ENCODE measurements at regions not wholly inside any gene's neighbourhood (a gene's known extent, or its start where the extent isn't known, plus 50 kb on each side); places are given as distances from the start of the nearest gene placed in this dataset.

GRCh38 chr13:55627221-55627620 is 1513.5 kb upstream of the PRR20A start:
- Histone ChIP-seq H3K36me3 (no peaks in the 10 kb centered on the region), H3K9me3 (peaks cover 0 to 7% (median 2%) of the 10 kb centered on the region in 4 donors), H3K4me1 (no peaks in the 10 kb centered on the region), H3K27me3 (no peaks in the 10 kb centered on the region), H3K4me3 (no peak overlapping the region), H3K27ac (no peak overlapping the region)
- intact Hi-C loops (cut with DNase I): no loop called here
- DNase-seq: no peak
- 48 to 62% methylated on average over 2 of the region's 2 CpGs for WGBS, 2 donors
- no peak for TF ChIP-seq POLR2AphosphoS5 (IDR thresholded peaks at IDR 0.05)
- TF ChIP-seq EP300 (IDR thresholded peaks at IDR 0.05): no peak

GRCh38 chr13:55632402-55632801 is 1508.3 kb upstream of the PRR20A start:
- no peaks in the 10 kb centered on the region for H3K4me1 ChIP-seq
- H3K9me3 ChIP-seq: peaks cover 0 to 3% (median 0%) of the 10 kb centered on the region in 4 donors
- H3K4me3 ChIP-seq: no peak overlapping the region
- no peak overlapping the region for H3K27ac ChIP-seq
- no peak for DNase-seq
- no peak for TF ChIP-seq POLR2AphosphoS5 (IDR thresholded peaks at IDR 0.05)
- TF ChIP-seq CTCF (IDR thresholded peaks at IDR 0.05): no peak
- TF ChIP-seq POLR2A (IDR thresholded peaks at IDR 0.05): no peak
- H3K27me3 ChIP-seq: no peaks in the 10 kb centered on the region
- no peaks in the 10 kb centered on the region for H3K36me3 ChIP-seq
- intact Hi-C loops (cut with DNase I): no loop called here

- TF ChIP-seq POLR2A (IDR thresholded peaks at IDR 0.05) (no peak), CTCF (IDR thresholded peaks at IDR 0.05) (no peak), POLR2AphosphoS5 (IDR thresholded peaks at IDR 0.05) (no peak), EP300 (IDR thresholded peaks at IDR 0.05) (no peak)
- no peak for DNase-seq
- no peaks in the 10 kb centered on the region for H3K9me3 ChIP-seq
- H3K4me1 ChIP-seq: no peaks in the 10 kb centered on the region
- 66 to 78% methylated on average over 1 of the region's 1 CpG for WGBS, 2 donors
- no peaks in the 10 kb centered on the region for H3K27me3 ChIP-seq
- no peak overlapping the region for H3K27ac ChIP-seq
- no peaks in the 10 kb centered on the region for H3K36me3 ChIP-seq
- no peak overlapping the region for H3K4me3 ChIP-seq
- intact Hi-C loops (cut with DNase I): no loop called here
Observed at GRCh38 chr13:55649485-55649884, 1491.2 kb upstream of the PRR20A start.

- 86 to 88% methylated on average over 5 of the region's 5 CpGs for WGBS, 2 donors
- intact Hi-C loops (cut with DNase I): no loop called here
Observed at GRCh38 chr13:55652657-55653056, 1488.1 kb upstream of the PRR20A start.

GRCh38 chr13:55653497-55653896 is 1487.2 kb upstream of the PRR20A start:
- TF ChIP-seq CTCF (IDR thresholded peaks at IDR 0.05) (no peak), POLR2AphosphoS5 (IDR thresholded peaks at IDR 0.05) (no peak), POLR2A (IDR thresholded peaks at IDR 0.05) (no peak), EP300 (IDR thresholded peaks at IDR 0.05) (no peak)
- Histone ChIP-seq H3K27me3 (no peaks in the 10 kb centered on the region), H3K36me3 (no peaks in the 10 kb centered on the region), H3K9me3 (no peaks in the 10 kb centered on the region), H3K4me3 (no peak overlapping the region), H3K27ac (no peak overlapping the region), H3K4me1 (no peaks in the 10 kb centered on the region)
- intact Hi-C loops (cut with DNase I): no loop called here
- no peak for DNase-seq
- 46 to 47% methylated on average over 3 of the region's 3 CpGs for WGBS, 2 donors

More at GRCh38 chr13:55652657-55653056, 1488.1 kb upstream of the PRR20A start:
- Histone ChIP-seq H3K27me3 (no peaks in the 10 kb centered on the region), H3K36me3 (no peaks in the 10 kb centered on the region), H3K27ac (no peak overlapping the region), H3K9me3 (no peaks in the 10 kb centered on the region), H3K4me1 (no peaks in the 10 kb centered on the region), H3K4me3 (no peak overlapping the region)
- no peak for DNase-seq
- no peak for TF ChIP-seq POLR2AphosphoS5 (IDR thresholded peaks at IDR 0.05)
- TF ChIP-seq CTCF (IDR thresholded peaks at IDR 0.05): no peak
- no peak for TF ChIP-seq POLR2A (IDR thresholded peaks at IDR 0.05)
- TF ChIP-seq EP300 (IDR thresholded peaks at IDR 0.05): no peak

All from sigmoid colon (tissue), 6 donors.